Erythroblast (primary cell): ENCODE measurements at regions not wholly inside any gene's neighbourhood (a gene's known extent, or its start where the extent isn't known, plus 50 kb on each side); places are given as distances from the start of the nearest gene placed in this dataset.

Experiments used
- GATA1 ChIP-seq: IDR thresholded peaks from 2 replicates; pipeline ENCODE4 v1.6.1; 2011; ENCODE audit warnings: low read depth, mild to moderate bottlenecking, control low read depth, low read length, moderate library complexity
- POLR2A ChIP-seq: IDR thresholded peaks from 2 replicates; pipeline ENCODE4 v1.6.1; 2011; ENCODE audit warnings: mild to moderate bottlenecking, low read length

GRCh38 chr5:175129121-175129520 lies 314.9 kb downstream of the DRD1 start:
- TF ChIP-seq POLR2A (no peak), GATA1 (no peak)
